Left ventricle myocardium superior (tissue), 1 donor: ENCODE measurements at regions not wholly inside any gene's neighbourhood (a gene's known extent, or its start where the extent isn't known, plus 50 kb on each side); places are given as distances from the start of the nearest gene placed in this dataset.
"Not testable (repeated sequence)": the region's sequence is repeated elsewhere in the genome, so short reads cannot be mapped to it uniquely, and the experiment has no call there.

Experiments
- ATAC-seq: fragments of 200-7000 bp; cut with Tn5 transposase; one replicate; pipeline ENCODE4 v1.9.1; 2020; ENCODE audit warnings: mild to moderate bottlenecking, moderate library complexity
- DNase-seq: peaks from one replicate; pipeline ENCODE4 v3.0.0-alpha.2; 2020
- intact Hi-C: fragments of 100-400 bp; cut with micrococcal nuclease; formaldehyde crosslinking; loops from one replicate; pipeline ENCODE4 v1.11.0; 2022
- donor health status: DM: no; HTN: yes; CAD: no; lungs with severe emphysema.

DNA sequence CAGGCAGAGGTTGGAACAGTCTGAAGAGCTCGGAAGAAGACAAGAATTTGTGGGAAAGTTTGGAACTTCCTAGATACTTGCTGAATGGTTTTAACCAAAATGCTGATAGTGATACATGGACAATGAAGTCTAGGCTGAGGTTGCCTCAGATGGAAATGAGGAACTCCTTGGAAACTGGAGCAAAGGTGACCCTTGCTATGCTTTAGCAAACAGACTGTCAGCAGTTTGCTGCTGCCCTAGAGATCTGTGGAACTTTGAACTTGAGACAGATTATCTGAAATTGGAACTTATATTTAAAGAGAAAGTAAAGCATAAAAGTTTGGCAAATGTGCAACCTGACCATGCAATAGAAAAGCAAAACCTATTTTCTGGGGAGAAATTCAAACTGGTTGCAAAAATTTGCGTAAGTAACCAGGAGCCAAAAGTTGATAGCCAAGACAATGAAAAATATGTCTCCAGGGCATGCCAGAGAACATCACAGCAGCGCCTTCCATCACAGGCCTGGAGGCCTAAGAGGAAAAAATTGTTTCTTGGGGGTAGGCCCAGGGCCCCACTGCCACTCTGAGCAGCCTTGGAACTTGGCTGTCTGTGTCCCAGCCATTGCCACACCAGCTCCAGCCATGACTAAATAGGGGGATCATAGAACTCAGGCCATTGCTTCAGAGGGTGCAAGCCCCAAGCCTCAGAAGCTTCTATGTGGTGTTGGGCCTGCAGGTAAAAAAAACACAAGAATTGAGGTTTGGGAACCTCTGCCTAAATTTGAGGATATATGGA is 675.3 kb downstream of the LTN1 start:
- no peak for ATAC-seq
- intact Hi-C loops: no loop called here
- DNase-seq: no peak

DNA sequence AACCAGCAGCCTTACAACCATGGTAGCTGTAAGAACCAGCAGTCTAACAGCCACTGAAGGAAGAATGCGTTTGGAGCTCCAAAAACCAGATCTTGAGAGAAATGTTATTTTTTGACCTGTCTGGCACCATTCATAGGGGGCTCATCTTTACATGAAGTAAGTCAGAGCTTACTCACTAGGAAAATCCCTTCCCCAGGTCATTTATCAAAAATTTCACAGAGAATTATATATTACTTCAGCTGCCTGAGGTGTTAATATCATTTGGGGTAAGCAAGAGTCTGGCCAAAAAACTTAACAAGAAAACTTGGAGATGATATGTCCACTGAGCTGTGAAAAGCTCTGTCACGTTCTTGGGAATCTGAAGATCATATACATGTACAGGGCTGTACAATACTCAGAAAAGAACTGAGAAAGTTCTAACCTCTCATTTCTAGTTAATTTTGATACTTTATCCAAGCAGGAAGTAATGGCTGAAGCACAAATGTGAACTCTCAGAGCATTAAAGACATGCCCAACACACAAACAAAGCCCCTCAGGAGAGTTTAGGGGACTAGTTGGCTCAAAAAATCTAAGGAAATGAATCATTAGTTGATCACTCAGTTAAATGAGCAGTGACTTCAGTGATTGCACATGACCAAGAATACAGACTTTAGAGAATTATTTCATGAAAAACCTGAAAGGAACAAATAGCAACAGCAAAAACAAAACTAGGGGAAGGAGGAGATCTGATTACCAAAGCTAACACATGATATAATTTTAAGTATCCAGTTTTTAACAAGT is 681.1 kb downstream of the LTN1 start:
- DNase-seq: no peak
- intact Hi-C loops: no loop called here

DNA sequence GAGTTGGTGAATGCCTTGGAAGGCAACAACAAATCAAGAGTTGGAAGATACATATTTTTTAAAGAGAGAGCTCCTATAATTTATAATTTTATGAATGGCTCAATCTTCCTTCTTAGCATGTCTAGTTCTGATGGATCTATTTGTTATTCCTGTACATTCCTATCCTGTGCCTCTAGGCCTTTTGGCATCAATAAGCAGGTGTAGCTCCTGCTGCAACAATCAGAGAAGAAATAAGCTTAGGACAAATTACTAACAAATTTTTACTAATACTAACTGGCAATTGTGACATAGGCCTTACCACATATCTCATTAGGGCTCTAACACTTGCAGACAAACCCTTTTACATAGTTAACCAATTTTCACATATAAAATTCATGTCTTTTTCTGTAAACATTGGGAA is 682.0 kb downstream of the LTN1 start:
- intact Hi-C loops: no loop called here
- ATAC-seq: no peak
- DNase-seq: no peak

More for the DNA sequence above, 681.1 kb downstream of the LTN1 start:
- no peak for ATAC-seq

DNA sequence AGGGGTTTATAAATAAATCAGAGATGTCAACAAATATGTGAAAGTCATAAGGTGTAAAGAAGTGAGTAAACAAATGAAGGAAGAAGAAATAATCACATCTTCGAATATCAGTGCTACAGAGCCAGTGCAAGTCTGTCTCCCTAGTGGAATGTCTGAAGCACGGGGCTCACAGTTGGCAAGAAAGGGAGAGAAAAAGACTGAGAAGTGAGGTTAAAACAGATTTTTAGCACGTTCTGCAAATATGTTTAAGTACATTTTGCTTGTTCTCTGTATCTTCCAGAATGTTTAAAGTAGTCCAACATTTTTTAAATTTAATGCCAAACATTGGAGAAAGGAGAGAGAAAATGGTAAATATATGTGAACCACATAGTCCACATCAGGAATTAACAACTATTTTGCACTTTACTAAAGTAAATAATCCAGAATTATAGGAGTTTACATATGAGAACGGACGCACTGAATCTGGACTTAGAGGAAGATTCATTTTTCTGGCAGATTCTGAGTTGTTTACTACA is 682.4 kb downstream of the LTN1 start:
- DNase-seq (no peak), ATAC-seq (no peak)
- intact Hi-C loops: no loop called here

DNA sequence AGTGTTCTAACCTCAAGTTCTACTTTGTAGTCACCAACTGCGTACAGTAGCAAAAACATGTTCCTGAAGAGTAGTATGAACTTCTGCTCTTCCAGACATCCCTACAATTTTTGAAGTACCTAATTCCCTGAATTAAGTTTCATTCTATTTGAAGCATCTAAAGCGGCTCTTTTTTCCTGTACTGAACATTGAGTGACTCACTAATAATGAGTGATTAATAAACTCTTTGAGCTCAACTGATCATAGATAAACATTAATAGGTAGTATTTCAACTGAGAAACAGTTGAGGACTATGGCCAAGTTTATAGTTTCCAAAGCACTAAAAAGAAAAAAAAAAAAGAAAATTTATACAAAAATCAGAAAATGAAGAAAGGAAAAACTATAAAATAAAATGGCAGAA is 683.1 kb downstream of the LTN1 start:
- no peak for ATAC-seq
- intact Hi-C loops: no loop called here
- no peak for DNase-seq

DNA sequence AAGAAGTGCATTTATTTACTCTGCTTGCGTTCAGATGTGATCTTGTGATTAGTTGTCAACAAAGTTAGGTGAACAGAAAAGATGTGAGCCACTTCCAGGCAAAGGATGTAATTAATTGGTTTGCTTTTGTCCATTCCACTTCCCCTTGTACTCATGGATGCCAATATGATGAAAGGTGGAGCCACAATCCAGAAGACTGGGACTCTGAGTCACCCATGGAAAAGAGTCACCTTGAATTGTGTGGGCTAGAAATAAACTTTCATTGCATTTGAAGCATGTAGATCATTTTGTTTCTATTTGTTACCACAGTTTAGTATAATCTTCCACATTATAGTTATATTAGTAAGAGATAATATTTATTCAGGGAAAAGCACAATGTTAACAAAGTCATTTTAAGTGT is 684.2 kb downstream of the LTN1 start:
- intact Hi-C loops: no loop called here
- DNase-seq: no peak
- ATAC-seq: no peak

DNA sequence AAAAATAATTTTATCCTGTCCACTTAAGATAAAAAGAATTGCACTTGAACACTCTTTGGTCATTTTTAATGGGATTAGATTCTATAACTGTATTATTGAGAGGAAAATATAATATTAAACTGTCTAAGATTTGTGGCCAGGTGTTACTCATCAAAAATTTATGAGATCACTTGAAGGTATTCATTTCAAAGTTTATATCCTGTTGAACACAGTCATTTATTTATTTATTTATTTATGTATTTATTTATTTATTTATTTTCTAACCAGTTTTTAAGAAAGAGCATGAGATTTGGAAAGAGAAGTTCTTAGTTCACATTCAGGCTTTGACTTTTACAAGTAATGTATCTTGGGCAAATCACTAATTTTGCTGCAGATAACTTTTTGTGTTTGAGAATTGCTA is 692.7 kb downstream of the LTN1 start:
- no peak for DNase-seq
- intact Hi-C loops: no loop called here
- no peak for ATAC-seq

DNA sequence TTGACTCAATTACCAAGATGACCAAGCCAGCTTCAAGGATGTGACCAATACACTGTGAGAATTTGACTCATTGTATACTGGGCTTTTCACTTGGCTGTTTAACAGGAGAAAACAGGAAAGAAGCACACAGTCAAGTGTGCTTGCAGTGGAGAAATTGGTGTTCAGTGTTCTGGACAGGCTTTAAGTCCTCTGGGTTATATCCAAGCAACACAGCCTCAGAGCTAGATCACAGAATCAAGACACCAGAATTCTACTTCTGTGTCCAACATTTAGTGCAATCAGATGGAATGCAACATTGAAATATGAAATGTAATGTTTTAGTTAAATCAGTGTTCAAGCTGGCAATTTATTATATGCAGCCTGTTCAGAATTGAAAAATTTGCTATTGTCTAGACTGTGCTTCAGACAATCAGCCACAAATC is 694.4 kb downstream of the LTN1 start:
- intact Hi-C loops: no loop called here
- ATAC-seq: no peak
- DNase-seq: no peak

DNA sequence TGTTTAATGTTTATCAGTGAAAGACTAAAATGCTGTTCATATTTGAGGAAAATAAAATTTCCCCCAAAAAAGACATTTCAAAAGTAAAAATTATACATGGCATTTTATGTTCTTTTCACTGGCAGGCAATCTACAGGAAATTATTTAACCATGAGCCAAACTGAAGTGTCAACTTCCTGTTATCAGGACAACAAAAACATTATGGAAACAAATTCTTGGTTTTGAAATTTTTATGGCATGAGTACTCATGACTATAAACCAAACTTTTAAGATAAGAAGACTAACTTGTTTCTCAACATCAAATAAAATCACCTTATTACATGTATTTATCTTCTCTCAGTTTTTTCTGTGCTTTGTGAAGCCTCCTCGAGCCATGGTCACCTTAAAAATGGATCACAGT is 698.6 kb downstream of the LTN1 start:
- DNase-seq (no peak), ATAC-seq (no peak)
- intact Hi-C loops: no loop called here

DNA sequence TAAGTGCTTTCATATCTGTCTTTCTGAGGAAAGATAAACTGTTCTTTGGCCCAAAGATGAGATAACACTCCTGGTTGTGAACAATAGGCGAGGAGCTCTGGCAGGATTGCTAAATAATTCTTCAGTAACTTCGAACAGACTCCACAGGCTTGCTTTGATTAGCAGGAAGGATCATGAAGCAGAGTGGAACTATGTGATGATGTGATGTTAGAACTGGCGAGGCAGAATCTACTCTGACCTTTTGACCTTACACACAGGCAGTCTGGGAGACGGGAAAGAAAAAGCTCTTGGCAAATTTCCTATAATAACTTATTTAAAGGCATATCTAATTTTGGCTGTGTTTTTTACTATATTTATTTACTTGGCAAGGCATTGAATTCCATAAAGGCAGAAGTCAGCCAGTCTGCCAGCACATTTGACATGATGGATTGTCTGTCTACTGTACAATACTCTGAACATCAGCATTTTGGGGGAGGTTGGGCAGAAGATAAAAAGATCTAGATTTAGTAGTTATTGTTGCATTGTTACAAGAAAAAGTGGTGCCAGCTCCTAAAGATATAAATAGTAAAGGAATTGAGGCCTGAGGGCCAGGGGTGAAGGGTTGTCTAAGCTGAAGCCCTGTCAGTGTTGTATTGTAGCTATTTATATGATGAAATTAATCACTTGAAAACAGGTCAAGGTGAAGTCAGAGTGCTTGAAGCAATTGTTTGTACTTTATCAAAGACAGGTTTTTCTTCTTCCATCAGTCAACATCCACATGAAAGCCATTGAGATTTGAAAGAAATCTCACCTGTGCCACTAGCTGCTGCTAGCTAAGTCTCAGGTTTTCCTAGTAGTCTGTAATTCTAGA is 708.8 kb downstream of the LTN1 start:
- intact Hi-C loops: no loop called here
- ATAC-seq (peak; percentile 95), DNase-seq (no peak)

DNA sequence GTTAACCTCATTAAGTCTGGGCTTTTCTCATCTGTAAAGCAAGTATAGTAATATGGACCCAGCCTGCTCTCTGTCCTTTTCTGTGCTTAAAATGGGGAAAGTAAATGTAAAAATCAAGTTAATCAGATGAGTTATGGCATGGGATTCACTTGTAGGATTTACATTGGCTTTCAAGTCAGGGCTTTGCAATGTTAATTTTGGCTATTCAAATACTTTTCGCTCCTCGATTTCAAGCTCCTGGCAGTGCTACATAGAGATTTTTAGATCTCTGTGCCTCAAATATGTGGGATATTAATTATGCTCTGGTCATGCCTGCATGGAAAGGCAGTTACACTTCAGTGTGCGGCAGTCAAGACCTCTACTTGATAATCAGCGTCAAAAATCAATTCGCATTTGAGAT is 709.8 kb downstream of the LTN1 start:
- DNase-seq: no peak
- ATAC-seq: no peak
- intact Hi-C loops: no loop called here

DNA sequence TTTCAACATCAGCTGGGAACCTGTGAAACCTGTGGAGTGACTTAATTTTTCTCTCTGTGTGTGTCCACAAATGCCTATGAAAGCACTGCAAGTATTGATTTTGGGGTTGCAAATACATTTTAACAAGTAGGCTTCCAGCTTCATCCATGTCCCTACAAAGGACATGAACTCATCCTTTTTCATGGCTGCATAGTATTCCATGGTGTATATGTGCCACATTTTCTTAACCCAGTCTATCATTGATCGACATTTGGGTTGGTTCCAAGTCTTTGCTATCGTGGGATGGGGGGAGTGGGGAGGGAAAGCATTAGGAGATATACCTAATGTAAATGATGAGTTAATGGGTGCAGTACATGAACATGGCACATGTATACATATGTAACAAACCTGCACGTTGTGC is 711.3 kb downstream of the LTN1 start:
- ATAC-seq, DNase-seq, intact Hi-C loops: not testable (repeated sequence)

DNA sequence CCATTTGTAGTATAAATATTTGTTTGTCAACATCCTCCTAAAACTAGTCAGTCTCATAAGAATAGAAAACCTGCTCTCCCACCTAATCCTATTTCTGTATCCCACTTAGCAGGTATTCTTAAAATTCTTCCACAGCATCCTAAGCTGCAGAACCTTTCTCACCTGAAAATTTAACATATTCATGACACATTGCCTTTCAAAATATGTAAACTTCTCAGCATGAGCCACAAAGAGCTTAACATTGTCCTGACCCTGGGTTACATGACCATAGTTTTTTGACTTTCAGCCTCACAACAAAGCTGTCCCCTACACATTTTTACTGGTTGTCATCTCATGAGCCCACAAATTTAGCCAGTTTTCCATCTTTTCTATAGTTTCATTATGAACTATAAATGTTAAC is 712.1 kb downstream of the LTN1 start:
- DNase-seq: no peak
- intact Hi-C loops: no loop called here
- ATAC-seq: no peak

DNA sequence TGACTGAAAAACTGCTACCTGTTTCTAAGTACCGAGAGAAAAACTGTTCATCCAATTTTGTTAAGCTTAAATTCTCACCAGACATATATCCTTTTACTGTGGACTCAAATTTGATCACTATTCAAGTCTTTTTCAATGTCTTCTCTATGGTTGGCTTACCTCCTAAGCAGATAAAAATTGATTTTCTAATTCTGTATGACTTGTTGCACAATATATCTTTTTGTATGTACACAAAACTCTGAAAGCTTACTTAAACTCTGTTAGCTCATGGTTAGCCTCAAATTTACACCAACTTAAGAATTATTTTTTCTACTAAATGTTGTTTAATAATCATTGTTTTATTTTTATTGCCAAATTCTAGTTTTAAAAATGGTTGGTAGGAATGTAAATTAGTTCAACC is 715.4 kb downstream of the LTN1 start:
- no peak for ATAC-seq
- no peak for DNase-seq
- intact Hi-C loops: no loop called here

DNA sequence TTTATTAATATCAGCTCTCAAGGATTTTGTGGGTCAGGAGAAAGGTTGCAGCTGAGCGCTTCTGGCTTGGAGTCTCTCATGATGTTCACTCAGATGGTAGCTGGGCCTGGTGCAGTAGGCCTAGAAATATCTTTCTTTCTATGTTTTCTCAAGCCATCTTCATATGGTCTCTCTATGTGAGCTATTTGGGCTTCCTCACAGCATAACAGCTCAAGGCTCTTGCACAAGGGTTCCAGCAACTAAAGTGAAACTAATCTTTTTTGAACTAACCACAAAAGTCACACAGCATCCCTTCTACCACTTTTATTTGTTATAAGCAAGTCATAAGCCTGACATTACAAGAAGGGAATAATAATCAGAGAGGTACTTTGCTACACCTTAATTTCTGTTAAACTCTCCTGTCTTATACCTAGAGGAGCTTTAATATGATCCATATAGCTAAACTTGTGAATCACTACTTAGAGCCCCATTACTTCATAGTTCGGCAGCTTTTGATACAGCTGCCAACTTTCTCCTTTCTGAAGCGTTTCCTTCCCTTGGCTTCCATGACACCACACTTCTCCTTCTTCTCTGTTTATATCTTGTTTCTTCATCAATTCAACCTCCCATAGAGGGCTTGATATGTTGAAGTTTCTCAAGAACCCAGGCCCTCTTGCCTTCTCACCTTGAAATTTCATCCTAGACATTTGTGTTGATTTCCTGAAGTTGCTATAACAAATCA is 720.2 kb downstream of the LTN1 start:
- intact Hi-C loops: no loop called here

DNA sequence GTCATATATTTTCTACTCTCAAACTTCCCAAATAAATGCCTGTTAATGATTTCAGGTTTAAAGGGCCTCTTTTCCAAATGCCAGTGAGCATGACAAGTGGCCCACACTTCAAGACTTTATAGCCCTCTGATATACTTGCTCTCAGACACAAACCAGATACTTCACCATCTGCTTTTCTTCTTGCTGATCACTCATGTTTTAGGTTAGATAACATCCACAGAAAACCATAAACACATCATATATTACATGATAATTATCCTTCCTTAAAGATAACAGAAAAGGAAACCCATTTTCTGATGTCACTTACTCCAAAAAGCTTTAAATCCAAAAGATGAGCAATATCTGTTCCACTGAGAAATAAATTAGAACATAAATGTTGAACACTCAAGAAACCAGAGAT is 723.5 kb downstream of the LTN1 start:
- intact Hi-C loops: no loop called here
- ATAC-seq: no peak
- no peak for DNase-seq

More for the DNA sequence above, 720.2 kb downstream of the LTN1 start:
- no peak for ATAC-seq
- no peak for DNase-seq

DNA sequence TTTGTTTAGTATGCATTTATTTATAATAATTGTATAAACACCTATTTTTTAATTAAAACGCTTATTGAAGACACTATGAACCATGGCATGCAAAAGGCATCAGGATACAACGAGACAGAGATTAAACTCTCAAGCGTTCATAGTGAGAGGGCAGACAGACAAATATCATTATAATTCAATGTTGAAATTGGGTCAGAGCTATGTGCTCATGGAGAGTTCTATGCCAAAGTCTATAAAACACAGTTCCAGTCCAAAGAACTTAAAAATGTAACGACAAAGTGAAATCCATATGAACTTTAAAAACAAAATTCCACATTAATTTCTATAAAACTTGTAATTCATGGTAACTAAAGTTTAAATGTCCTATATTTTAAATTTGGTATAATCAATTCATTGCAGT is 724.0 kb downstream of the LTN1 start:
- intact Hi-C loops: no loop called here
- no peak for DNase-seq
- ATAC-seq: no peak

DNA sequence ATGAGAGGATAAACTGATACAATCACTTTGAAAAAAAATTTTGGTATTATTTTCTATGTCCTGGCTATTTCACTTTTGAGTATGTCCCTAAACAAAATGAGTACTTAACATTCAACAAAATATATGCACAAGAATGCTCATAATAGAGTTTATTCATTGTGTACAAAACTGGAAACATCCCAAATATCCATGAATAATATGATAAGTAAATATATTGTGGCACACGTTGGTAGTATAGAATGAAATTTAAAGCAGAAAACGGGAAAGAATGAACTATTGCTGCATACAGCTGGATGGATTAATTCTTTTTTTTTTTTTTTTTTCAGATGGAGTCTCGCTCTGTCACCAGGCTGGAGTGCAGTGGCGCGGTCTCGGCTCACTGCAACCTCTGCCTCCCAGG is 725.2 kb downstream of the LTN1 start:
- DNase-seq (no peak), ATAC-seq (no peak)
- intact Hi-C loops: no loop called here

DNA sequence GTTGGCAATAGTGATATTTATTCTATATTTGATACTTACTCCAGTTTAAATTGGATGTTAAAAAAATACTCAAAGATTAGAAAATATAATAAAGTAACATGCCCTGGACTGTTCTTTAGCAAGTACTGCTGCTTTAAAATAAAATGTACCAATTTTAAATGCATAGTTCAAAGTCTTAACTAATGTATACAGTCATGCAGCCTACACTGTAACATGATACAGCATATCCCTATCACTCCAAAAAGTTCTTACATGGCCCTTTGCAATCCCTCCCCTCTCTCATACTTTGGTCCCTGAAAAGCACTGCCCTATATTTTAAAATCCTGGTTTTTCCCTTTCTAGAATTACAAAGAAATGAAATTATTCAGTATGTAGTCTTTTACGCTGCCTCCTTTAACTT is 726.6 kb downstream of the LTN1 start:
- intact Hi-C loops: no loop called here
- no peak for ATAC-seq
- DNase-seq: no peak
